ENCODE measurements at regions not wholly inside any gene's neighbourhood (a gene's known extent, or its start where the extent isn't known, plus 50 kb on each side); places are given as distances from the start of the nearest gene placed in this dataset.

- POLR2A ChIA-PET = no interaction called here
- Mint-ChIP-seq H3K4me1 (no peaks in the 10 kb centered on the region), H3K4me3 (no peak overlapping the region), H3K36me3 (ENCODE audit: low read depth) (no peaks in the 10 kb centered on the region), H3K27ac (no peak overlapping the region), H3K27me3 (no peaks in the 10 kb centered on the region), H3K9me3 (peaks cover 2% of the 10 kb centered on the region)
- CTCF ChIA-PET = no interaction called here
- DNase-seq = no peak
Measured at GRCh38 chr7:19463581-19463980, 245.3 kb downstream of the POLR1F start.

GRCh38 chr7:19455623-19456022 is 253.2 kb downstream of the POLR1F start:
- no peak overlapping the region for H3K4me3 Mint-ChIP-seq
- no peak overlapping the region for H3K27ac Mint-ChIP-seq
- no peaks in the 10 kb centered on the region for H3K27me3 Mint-ChIP-seq
- no peak for DNase-seq
- H3K9me3 Mint-ChIP-seq = peaks cover 8% of the 10 kb centered on the region
- ChIA-PET CTCF (no interaction called here), POLR2A (no interaction called here)
- H3K4me1 Mint-ChIP-seq = no peaks in the 10 kb centered on the region
- H3K36me3 Mint-ChIP-seq (ENCODE audit: low read depth) = no peaks in the 10 kb centered on the region

GRCh38 chr7:19448091-19448490 is 260.7 kb downstream of the POLR1F start:
- ChIA-PET CTCF (no interaction called here), POLR2A (no interaction called here)
- Mint-ChIP-seq H3K36me3 (ENCODE audit: low read depth) (no peaks in the 10 kb centered on the region), H3K27me3 (no peaks in the 10 kb centered on the region), H3K4me1 (no peaks in the 10 kb centered on the region), H3K9me3 (peaks cover 2% of the 10 kb centered on the region), H3K4me3 (no peak overlapping the region), H3K27ac (no peak overlapping the region)
- no peak for DNase-seq

GRCh38 chr7:19442016-19442785 is 266.6 kb downstream of the POLR1F start:
- Mint-ChIP-seq H3K27me3 (no peaks in the 10 kb centered on the region), H3K9me3 (peaks cover 3% of the 10 kb centered on the region), H3K4me3 (no peak overlapping the region), H3K36me3 (ENCODE audit: low read depth) (no peaks in the 10 kb centered on the region), H3K27ac (no peak overlapping the region), H3K4me1 (no peaks in the 10 kb centered on the region)
- no peak for DNase-seq
- ChIA-PET POLR2A (no interaction called here), CTCF (no interaction called here)

GRCh38 chr7:19439517-19439916 is 269.3 kb downstream of the POLR1F start:
- DNase-seq = no peak
- POLR2A ChIA-PET = no interaction called here

GRCh38 chr7:19437446-19437845 is 271.4 kb downstream of the POLR1F start:
- H3K36me3 Mint-ChIP-seq (ENCODE audit: low read depth) = no peaks in the 10 kb centered on the region
- ChIA-PET POLR2A (no interaction called here), CTCF (no interaction called here)
- no peaks in the 10 kb centered on the region for H3K4me1 Mint-ChIP-seq
- no peaks in the 10 kb centered on the region for H3K27me3 Mint-ChIP-seq
- H3K27ac Mint-ChIP-seq = no peak overlapping the region
- DNase-seq = no peak
- no peak overlapping the region for H3K4me3 Mint-ChIP-seq
- H3K9me3 Mint-ChIP-seq = peaks cover 5% of the 10 kb centered on the region

More at GRCh38 chr7:19439517-19439916, 269.3 kb downstream of the POLR1F start:
- peaks cover 5% of the 10 kb centered on the region for H3K9me3 Mint-ChIP-seq
- no peaks in the 10 kb centered on the region for H3K36me3 Mint-ChIP-seq (ENCODE audit: low read depth)
- H3K27me3 Mint-ChIP-seq = no peaks in the 10 kb centered on the region
- H3K4me3 Mint-ChIP-seq = no peak overlapping the region
- CTCF ChIA-PET = no interaction called here
- H3K4me1 Mint-ChIP-seq = no peaks in the 10 kb centered on the region
- H3K27ac Mint-ChIP-seq = no peak overlapping the region

- CTCF ChIA-PET = no interaction called here
- no peaks in the 10 kb centered on the region for H3K27me3 Mint-ChIP-seq
- H3K36me3 Mint-ChIP-seq (ENCODE audit: low read depth) = no peaks in the 10 kb centered on the region
- DNase-seq = no peak
- POLR2A ChIA-PET = no interaction called here
- H3K9me3 Mint-ChIP-seq = no peaks in the 10 kb centered on the region
- H3K4me3 Mint-ChIP-seq = no peak overlapping the region
- no peak overlapping the region for H3K27ac Mint-ChIP-seq
- H3K4me1 Mint-ChIP-seq = no peaks in the 10 kb centered on the region
Measured at GRCh38 chr7:19427944-19428343, 280.9 kb downstream of the POLR1F start.

- Mint-ChIP-seq H3K27ac (no peak overlapping the region), H3K9me3 (peaks cover 13% of the 10 kb centered on the region), H3K36me3 (ENCODE audit: low read depth) (no peaks in the 10 kb centered on the region), H3K27me3 (no peaks in the 10 kb centered on the region), H3K4me1 (no peaks in the 10 kb centered on the region), H3K4me3 (no peak overlapping the region)
- ChIA-PET POLR2A (no interaction called here), CTCF (no interaction called here)
- no peak for DNase-seq
Measured at GRCh38 chr7:19421861-19422260, 276.6 kb upstream of the FERD3L start.

GRCh38 chr7:19417231-19417630 is 272.0 kb upstream of the FERD3L start:
- ChIA-PET POLR2A (no interaction called here), CTCF (no interaction called here)
- Mint-ChIP-seq H3K36me3 (ENCODE audit: low read depth) (no peaks in the 10 kb centered on the region), H3K4me3 (no peak overlapping the region), H3K27ac (no peak overlapping the region), H3K9me3 (peaks cover 17% of the 10 kb centered on the region), H3K4me1 (no peaks in the 10 kb centered on the region), H3K27me3 (no peaks in the 10 kb centered on the region)
- DNase-seq = no peak

- Mint-ChIP-seq H3K4me3 (no peak overlapping the region), H3K4me1 (no peaks in the 10 kb centered on the region), H3K9me3 (peaks cover 12% of the 10 kb centered on the region), H3K27ac (no peak overlapping the region), H3K36me3 (ENCODE audit: low read depth) (no peaks in the 10 kb centered on the region), H3K27me3 (no peaks in the 10 kb centered on the region)
- no peak for DNase-seq
- POLR2A ChIA-PET = no interaction called here
- CTCF ChIA-PET = no interaction called here
Measured at GRCh38 chr7:19415123-19415522, 269.9 kb upstream of the FERD3L start.

- ChIA-PET POLR2A (no interaction called here), CTCF (no interaction called here)
- no peak overlapping the region for H3K27ac Mint-ChIP-seq
- H3K4me1 Mint-ChIP-seq = no peaks in the 10 kb centered on the region
- no peak overlapping the region for H3K4me3 Mint-ChIP-seq
- H3K9me3 Mint-ChIP-seq = peaks cover 5% of the 10 kb centered on the region
- no peaks in the 10 kb centered on the region for H3K36me3 Mint-ChIP-seq (ENCODE audit: low read depth)
- no peak for DNase-seq
- H3K27me3 Mint-ChIP-seq = no peaks in the 10 kb centered on the region
Measured at GRCh38 chr7:19413443-19413965, 268.3 kb upstream of the FERD3L start.

GRCh38 chr7:19410691-19411090 is 265.5 kb upstream of the FERD3L start:
- Mint-ChIP-seq H3K27me3 (no peaks in the 10 kb centered on the region), H3K9me3 (peaks cover 5% of the 10 kb centered on the region), H3K36me3 (ENCODE audit: low read depth) (no peaks in the 10 kb centered on the region), H3K27ac (no peak overlapping the region), H3K4me1 (no peaks in the 10 kb centered on the region), H3K4me3 (no peak overlapping the region)
- POLR2A ChIA-PET = no interaction called here
- DNase-seq = no peak
- CTCF ChIA-PET = no interaction called here

GRCh38 chr7:19410106-19410505 is 264.9 kb upstream of the FERD3L start:
- Mint-ChIP-seq H3K4me3 (no peak overlapping the region), H3K9me3 (peaks cover 5% of the 10 kb centered on the region), H3K4me1 (peaks cover 1% of the 10 kb centered on the region), H3K27ac (no peak overlapping the region), H3K36me3 (ENCODE audit: low read depth) (no peaks in the 10 kb centered on the region), H3K27me3 (no peaks in the 10 kb centered on the region)
- DNase-seq = no peak
- ChIA-PET CTCF (no interaction called here), POLR2A (no interaction called here)

- DNase-seq = no peak
- H3K4me3 Mint-ChIP-seq = no peak overlapping the region
- H3K27me3 Mint-ChIP-seq = no peaks in the 10 kb centered on the region
- no peaks in the 10 kb centered on the region for H3K36me3 Mint-ChIP-seq (ENCODE audit: low read depth)
- ChIA-PET POLR2A (no interaction called here), CTCF (no interaction called here)
- peaks cover 5% of the 10 kb centered on the region for H3K4me1 Mint-ChIP-seq
- peaks cover 5% of the 10 kb centered on the region for H3K9me3 Mint-ChIP-seq
- H3K27ac Mint-ChIP-seq = no peak overlapping the region
Measured at GRCh38 chr7:19408706-19409220, 263.5 kb upstream of the FERD3L start.

Data from activated CD4-positive, alpha-beta memory T cell treated with anti-CD3 and anti-CD28 coated beads, Interleukin-2, amount 10 ng/mL, durations not matched to agents 7 days and 5 days (primary cell).